ENCODE measurements at regions not wholly inside any gene's neighbourhood (a gene's known extent, or its start where the extent isn't known, plus 50 kb on each side); places are given as distances from the start of the nearest gene placed in this dataset.

GRCh38 chr7:93765475-93765874 lies 125.1 kb downstream of the TFPI2 start:
- Histone ChIP-seq H3K27me3 (no peaks in the 10 kb centered on the region), H3K27ac (no peak overlapping the region), H3K9me3 (replicated peaks in 1 of 3) (no peaks in the 10 kb centered on the region), H3K4me3 (no peak overlapping the region), H3K36me3 (replicated peaks in 1 of 2) (no peaks in the 10 kb centered on the region), H3K4me1 (replicated peaks in 1 of 2) (no peaks in the 10 kb centered on the region)
- intact Hi-C loops (cut with DNase I), result no loop called here
- 90 to 97% (median 94%) methylated on average over 2 of the region's 2 CpGs for WGBS, 4 donors
- no peak for TF ChIP-seq POLR2A (IDR thresholded peaks at IDR 0.05)
- no peak for TF ChIP-seq CTCF (IDR thresholded peaks at IDR 0.05)
- no peak for DNase-seq

- Histone ChIP-seq H3K9me3 (replicated peaks in 1 of 3) (no peaks in the 10 kb centered on the region), H3K36me3 (replicated peaks in 1 of 2) (no peaks in the 10 kb centered on the region), H3K4me1 (replicated peaks in 1 of 2) (no peaks in the 10 kb centered on the region), H3K27ac (no peak overlapping the region), H3K4me3 (no peak overlapping the region), H3K27me3 (no peaks in the 10 kb centered on the region)
- no peak for TF ChIP-seq CTCF (IDR thresholded peaks at IDR 0.05)
- TF ChIP-seq POLR2A (IDR thresholded peaks at IDR 0.05), result no peak
- intact Hi-C loops (cut with DNase I), result no loop called here
- no peak for DNase-seq
Measured at GRCh38 chr7:93758631-93759030, 131.9 kb downstream of the TFPI2 start.

- no peaks in the 10 kb centered on the region for H3K27me3 ChIP-seq
- intact Hi-C loops (cut with DNase I), result no loop called here
- DNase-seq, result no peak
Measured at GRCh38 chr7:93757426-93757825, 133.1 kb downstream of the TFPI2 start.

GRCh38 chr7:93756890-93757289 lies 133.7 kb downstream of the TFPI2 start:
- no peak for TF ChIP-seq POLR2A (IDR thresholded peaks at IDR 0.05)
- TF ChIP-seq CTCF (IDR thresholded peaks at IDR 0.05), result no peak
- DNase-seq, result no peak
- no peaks in the 10 kb centered on the region for H3K27me3 ChIP-seq
- no peaks in the 10 kb centered on the region for H3K36me3 ChIP-seq (replicated peaks in 1 of 2)
- no peaks in the 10 kb centered on the region for H3K4me1 ChIP-seq (replicated peaks in 1 of 2)
- no peak overlapping the region for H3K27ac ChIP-seq
- no peaks in the 10 kb centered on the region for H3K9me3 ChIP-seq (replicated peaks in 1 of 3)
- WGBS, 4 donors, result 87 to 94% (median 90%) methylated on average over 2 of the region's 2 CpGs
- no peak overlapping the region for H3K4me3 ChIP-seq
- intact Hi-C loops (cut with DNase I), result no loop called here

More at GRCh38 chr7:93757426-93757825, 133.1 kb downstream of the TFPI2 start:
- H3K4me3 ChIP-seq, result no peak overlapping the region
- no peaks in the 10 kb centered on the region for H3K9me3 ChIP-seq (replicated peaks in 1 of 3)
- no peak overlapping the region for H3K27ac ChIP-seq
- no peaks in the 10 kb centered on the region for H3K36me3 ChIP-seq (replicated peaks in 1 of 2)
- TF ChIP-seq POLR2A (IDR thresholded peaks at IDR 0.05), result no peak
- no peak for TF ChIP-seq CTCF (IDR thresholded peaks at IDR 0.05)
- H3K4me1 ChIP-seq (replicated peaks in 1 of 2), result no peaks in the 10 kb centered on the region
- 60 to 74% (median 72%) methylated on average over 2 of the region's 2 CpGs for WGBS, 4 donors
